BE2C (cell line): ENCODE measurements at regions not wholly inside any gene's neighbourhood (a gene's known extent, or its start where the extent isn't known, plus 50 kb on each side); places are given as distances from the start of the nearest gene placed in this dataset.

Experiments
- DNase-seq: peaks from one replicate; pipeline ENCODE4 v3.0.0-alpha.2; 2020
- H3K27me3 ChIP-seq: fragments of 250-450 bp; sonication (Bioruptor Pico); 2 replicates; pipeline ENCODE4 v1.5.1; 2020; ENCODE audit warnings: mild to moderate bottlenecking
- H3K36me3 ChIP-seq: fragments of 250-450 bp; sonication (Bioruptor Pico); 2 replicates; pipeline ENCODE4 v1.5.1; 2020; ENCODE audit warnings: mild to moderate bottlenecking
- H3K4me1 ChIP-seq: fragments of 250-450 bp; sonication (Bioruptor Pico); 2 replicates; pipeline ENCODE4 v1.5.1; 2020
- H3K4me3 ChIP-seq: 2 replicates; pipeline ENCODE4 v1.5.1; 2011; ENCODE audit warnings: low read depth, low read length
- H3K9me3 ChIP-seq: fragments of 250-450 bp; sonication (Bioruptor Pico); 2 replicates; pipeline ENCODE4 v1.5.1; 2020
- TF ChIP-seq, protein P1 (sequence below): IDR thresholded peaks from 2 replicates; pipeline ENCODE4 v1.5.1; 2012; ENCODE audit warnings: mild to moderate bottlenecking, low read depth, low read length

GRCh38 chr7:131903315-131903714 lies 346.9 kb upstream of the PODXL start:
- Histone ChIP-seq H3K9me3 (no peaks in the 10 kb centered on the region), H3K27me3 (no peaks in the 10 kb centered on the region), H3K36me3 (no peaks in the 10 kb centered on the region), H3K4me1 (no peaks in the 10 kb centered on the region), H3K4me3 (no peak overlapping the region)
- TF ChIP-seq, protein P1, sequence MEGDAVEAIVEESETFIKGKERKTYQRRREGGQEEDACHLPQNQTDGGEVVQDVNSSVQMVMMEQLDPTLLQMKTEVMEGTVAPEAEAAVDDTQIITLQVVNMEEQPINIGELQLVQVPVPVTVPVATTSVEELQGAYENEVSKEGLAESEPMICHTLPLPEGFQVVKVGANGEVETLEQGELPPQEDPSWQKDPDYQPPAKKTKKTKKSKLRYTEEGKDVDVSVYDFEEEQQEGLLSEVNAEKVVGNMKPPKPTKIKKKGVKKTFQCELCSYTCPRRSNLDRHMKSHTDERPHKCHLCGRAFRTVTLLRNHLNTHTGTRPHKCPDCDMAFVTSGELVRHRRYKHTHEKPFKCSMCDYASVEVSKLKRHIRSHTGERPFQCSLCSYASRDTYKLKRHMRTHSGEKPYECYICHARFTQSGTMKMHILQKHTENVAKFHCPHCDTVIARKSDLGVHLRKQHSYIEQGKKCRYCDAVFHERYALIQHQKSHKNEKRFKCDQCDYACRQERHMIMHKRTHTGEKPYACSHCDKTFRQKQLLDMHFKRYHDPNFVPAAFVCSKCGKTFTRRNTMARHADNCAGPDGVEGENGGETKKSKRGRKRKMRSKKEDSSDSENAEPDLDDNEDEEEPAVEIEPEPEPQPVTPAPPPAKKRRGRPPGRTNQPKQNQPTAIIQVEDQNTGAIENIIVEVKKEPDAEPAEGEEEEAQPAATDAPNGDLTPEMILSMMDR, result no peak
- no peak for DNase-seq

- DNase-seq, result no peak
- peaks cover 8% of the 10 kb centered on the region; the same call in 1 of the 2 replicates for H3K4me1 ChIP-seq
- no peaks in the 10 kb centered on the region for H3K36me3 ChIP-seq
- H3K9me3 ChIP-seq, result no peaks in the 10 kb centered on the region
- no peaks in the 10 kb centered on the region for H3K27me3 ChIP-seq
- H3K4me3 ChIP-seq, result no peak overlapping the region
- TF ChIP-seq, protein P1, result no peak
Observed at GRCh38 chr7:131900785-131901287, 344.4 kb upstream of the PODXL start.

- Histone ChIP-seq H3K27me3 (no peaks in the 10 kb centered on the region), H3K36me3 (no peaks in the 10 kb centered on the region), H3K4me1 (peaks cover 8% of the 10 kb centered on the region; the same call in 1 of the 2 replicates), H3K9me3 (no peaks in the 10 kb centered on the region), H3K4me3 (no peak overlapping the region)
- DNase-seq, result no peak
- TF ChIP-seq, protein P1, result no peak
Observed at GRCh38 chr7:131899271-131900030, 343.0 kb upstream of the PODXL start.

- TF ChIP-seq, protein P1, result no peak
- Histone ChIP-seq H3K4me1 (peaks cover 8% of the 10 kb centered on the region; the same call in 1 of the 2 replicates), H3K9me3 (no peaks in the 10 kb centered on the region), H3K27me3 (no peaks in the 10 kb centered on the region), H3K36me3 (no peaks in the 10 kb centered on the region), H3K4me3 (no peak overlapping the region)
- no peak for DNase-seq
Observed at GRCh38 chr7:131898418-131898817, 342.0 kb upstream of the PODXL start.

- Histone ChIP-seq H3K36me3 (no peaks in the 10 kb centered on the region), H3K4me1 (peaks cover 8% of the 10 kb centered on the region; the same call in 1 of the 2 replicates), H3K9me3 (no peaks in the 10 kb centered on the region), H3K4me3 (no peak overlapping the region), H3K27me3 (no peaks in the 10 kb centered on the region)
- TF ChIP-seq, protein P1, result no peak
- DNase-seq, result no peak
Observed at GRCh38 chr7:131897790-131898165, 341.4 kb upstream of the PODXL start.
